ENCODE measurements at regions not wholly inside any gene's neighbourhood (a gene's known extent, or its start where the extent isn't known, plus 50 kb on each side); places are given as distances from the start of the nearest gene placed in this dataset.

GRCh38 chr2:226086190-226086589, 686.7 kb downstream of the NYAP2 start:
- TF ChIP-seq CTCF (IDR thresholded peaks at IDR 0.05; ENCODE audit: poor library complexity), result no peak
- TF ChIP-seq EZH2 (IDR thresholded peaks at IDR 0.05; ENCODE audit: borderline replicate concordance), result no peak
- TF ChIP-seq EZH2phosphoT487 (IDR thresholded peaks at IDR 0.05; ENCODE audit: low read depth, severe bottlenecking, unreplicated experiment), result no peak

Data from hepatocyte (in vitro differentiated cells).